CD1c-positive myeloid dendritic cell (primary cell): ENCODE measurements at regions not wholly inside any gene's neighbourhood (a gene's known extent, or its start where the extent isn't known, plus 50 kb on each side); places are given as distances from the start of the nearest gene placed in this dataset.

Experiments
- DNase-seq: peaks from one replicate; pipeline ENCODE4 v3.0.0-alpha.2; 2016; ENCODE audit errors: extremely low spot score

DNA sequence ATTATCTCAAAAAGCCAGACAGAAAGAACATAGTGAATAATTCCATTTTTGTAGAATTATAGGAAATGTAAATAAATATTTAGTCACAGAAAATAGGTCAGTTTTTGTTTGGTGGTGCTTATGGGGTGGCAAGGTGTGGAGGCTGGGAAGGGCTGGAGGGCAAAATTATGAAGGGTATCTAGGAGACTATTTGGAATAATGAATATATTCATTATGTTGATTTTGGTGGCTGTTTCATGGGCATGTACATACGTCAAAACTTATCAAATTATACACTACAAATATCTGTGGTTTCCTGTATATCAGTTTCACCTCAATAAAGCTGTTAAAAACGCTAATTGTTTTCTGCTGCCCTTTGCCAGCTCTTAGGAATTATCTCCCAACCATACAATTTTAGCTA lies 298.7 kb upstream of the GOLIM4 start:
- DNase-seq = no peak

DNA sequence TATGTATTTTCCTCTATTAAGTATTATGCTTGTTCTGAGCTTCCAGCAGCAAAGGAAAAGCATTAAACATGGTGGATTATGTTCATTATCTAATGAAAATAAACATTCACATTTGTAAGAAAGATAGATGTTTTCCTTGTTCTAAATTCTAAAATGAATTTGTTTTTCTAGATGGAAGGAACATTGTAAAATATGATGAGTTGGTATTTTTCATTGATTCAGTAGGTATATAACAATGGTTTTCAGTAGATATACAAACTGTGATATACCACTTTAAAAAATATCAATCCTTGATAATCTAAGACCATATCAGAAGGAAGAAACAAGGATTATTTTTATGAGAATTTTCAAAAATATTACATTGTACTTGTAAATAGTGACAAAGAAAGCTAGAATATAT lies 290.6 kb upstream of the GOLIM4 start:
- DNase-seq = no peak

GRCh38 chr3:168384990-168385389 lies 289.3 kb upstream of the GOLIM4 start:
- no peak for DNase-seq

DNA sequence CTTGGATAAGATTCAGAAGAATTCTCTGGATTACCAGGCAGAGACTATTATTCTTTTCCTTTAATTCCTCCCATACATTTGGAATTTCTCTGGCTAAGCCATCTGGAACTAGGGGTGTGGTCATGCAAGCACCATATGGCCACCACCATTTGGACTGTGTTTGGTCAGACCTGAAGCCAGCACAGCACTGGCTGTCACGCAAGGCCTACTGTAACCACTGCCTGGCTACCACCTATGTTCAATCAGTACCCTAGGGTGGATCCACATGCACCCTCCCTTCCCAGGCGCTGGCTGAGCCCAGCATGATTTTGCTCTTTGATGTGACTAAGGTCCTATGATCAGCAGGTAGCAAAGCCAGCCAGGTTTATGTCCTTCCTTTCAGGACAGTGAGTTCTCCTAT lies 287.8 kb upstream of the GOLIM4 start:
- DNase-seq = no peak

DNA sequence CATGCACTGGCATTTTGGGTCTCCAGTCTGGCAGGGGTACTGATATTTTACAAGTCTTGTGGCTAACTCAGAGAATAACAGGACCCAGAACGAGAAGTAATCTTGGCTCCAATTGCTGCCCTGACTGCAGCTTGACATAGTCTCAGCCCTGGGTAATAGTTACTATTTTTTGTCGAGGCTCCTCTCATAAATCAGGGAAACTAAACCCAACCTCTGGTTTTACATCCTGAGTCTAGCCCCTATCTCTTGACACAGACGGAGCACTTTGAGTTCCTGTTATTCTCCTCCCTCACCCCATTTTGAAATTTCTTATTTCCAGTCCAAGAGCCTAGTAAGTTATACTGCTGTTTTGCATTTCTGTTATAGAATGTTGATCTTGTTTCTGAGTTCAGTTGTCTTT lies 276.1 kb upstream of the GOLIM4 start:
- no peak for DNase-seq

DNA sequence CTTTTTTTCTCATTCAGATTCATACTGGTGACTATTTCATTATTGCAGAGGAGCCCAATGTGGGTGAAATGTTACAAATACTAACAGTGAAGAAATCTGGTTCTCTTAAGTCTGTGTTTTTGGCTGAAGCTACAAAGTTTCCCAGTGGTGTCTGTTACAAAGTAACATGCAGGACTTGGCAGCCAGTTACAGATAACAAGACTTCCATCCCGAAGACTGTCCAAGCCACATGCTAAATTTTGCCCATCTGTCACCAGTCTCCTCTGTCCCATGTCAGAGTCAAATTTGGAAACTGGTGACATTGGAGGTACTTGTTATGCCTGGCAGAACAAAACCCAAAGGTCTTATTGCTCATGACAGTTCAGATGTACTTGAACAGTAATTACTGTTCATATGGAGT lies 269.2 kb upstream of the GOLIM4 start:
- DNase-seq = no peak

DNA sequence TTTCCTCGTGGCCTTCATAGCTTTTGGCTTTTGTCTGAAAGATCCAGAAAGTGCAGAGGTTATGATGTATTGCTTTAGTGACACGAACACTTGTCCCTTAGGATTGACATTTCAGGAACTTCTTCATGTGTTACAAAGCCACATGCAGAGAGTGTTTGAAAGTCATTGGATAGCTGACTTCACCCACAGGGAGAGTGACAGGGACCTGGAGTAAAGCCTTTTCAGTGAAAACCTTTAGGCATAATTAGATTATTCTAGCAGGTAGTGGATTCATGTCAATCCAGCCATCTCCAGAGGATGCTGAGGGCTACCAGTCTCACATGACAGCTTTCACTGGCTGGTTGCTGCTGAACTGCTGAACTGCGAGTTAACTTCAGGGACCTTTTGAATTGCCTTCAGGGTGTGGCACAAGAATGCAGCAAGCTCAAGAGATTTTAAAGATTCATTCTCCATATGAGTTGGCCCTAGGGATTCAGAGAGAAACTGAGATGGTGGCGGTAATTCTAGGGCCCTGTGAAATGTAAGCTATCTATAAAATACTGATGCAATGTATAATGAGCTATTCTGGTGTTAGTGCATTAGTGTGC lies 267.0 kb upstream of the GOLIM4 start:
- no peak for DNase-seq

- no peak for DNase-seq
These were observed 266.4 kb upstream of the GOLIM4 start for GRCh38 chr3:168362156-168362555.

DNA sequence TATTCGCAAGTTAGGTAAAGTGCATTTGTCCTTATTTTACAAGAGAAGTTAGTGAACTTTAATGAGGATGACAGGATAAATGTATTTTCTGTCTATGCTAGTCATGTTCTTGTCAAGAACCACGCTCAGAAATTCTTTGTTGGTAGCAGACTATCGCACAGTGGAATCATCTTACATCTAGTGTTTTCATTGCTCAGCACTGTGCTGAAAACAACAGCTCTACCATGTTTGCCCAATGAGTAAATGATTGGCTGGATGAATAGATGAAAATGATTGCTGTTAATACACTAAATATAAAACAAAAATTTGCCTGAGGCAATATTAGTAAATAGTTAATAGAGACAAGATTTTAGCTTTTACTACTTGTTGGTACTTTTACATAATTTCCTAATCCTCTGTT lies 265.3 kb upstream of the GOLIM4 start:
- DNase-seq = no peak

DNA sequence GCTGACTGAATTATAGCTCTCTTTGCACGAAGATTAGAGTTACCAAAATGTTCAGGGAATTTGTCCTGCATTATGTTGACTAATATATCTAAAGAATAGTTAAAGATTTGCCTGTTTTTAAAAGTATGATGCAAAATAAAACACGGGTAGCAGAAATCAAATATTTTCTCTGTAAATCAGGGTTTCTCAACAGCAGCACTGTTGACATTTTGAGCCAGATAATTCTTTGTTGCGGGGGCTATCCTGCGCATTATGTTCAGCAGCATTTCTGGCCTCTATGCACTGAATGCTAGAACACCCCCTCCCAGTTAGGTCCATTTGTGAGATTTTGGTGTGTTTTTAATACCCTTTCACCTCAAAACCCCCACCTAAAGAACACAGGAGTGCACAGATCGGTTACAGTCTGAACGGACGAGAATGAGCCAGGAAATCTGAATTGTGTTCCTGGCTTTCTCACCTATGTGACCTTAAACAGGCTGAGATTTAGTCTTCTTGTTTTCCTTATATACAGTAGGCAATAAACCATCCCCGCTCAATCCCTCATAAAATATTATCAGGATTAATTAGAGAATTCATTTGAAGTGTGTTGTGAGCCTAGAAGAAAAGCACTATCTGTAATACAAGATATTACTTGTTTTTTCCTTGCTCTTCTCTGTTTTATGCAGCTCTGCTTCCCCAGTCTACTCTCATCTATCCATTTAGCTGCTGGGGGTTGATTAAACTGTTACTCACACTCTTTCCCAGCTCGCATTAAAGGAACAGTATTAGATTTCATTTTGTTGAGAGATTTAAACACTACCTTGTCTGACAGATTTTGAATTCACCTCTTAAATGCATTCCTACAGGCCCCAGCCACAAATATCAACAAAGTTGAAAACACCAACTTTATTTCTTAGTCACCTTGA lies 247.5 kb upstream of the GOLIM4 start:
- DNase-seq = no peak

DNA sequence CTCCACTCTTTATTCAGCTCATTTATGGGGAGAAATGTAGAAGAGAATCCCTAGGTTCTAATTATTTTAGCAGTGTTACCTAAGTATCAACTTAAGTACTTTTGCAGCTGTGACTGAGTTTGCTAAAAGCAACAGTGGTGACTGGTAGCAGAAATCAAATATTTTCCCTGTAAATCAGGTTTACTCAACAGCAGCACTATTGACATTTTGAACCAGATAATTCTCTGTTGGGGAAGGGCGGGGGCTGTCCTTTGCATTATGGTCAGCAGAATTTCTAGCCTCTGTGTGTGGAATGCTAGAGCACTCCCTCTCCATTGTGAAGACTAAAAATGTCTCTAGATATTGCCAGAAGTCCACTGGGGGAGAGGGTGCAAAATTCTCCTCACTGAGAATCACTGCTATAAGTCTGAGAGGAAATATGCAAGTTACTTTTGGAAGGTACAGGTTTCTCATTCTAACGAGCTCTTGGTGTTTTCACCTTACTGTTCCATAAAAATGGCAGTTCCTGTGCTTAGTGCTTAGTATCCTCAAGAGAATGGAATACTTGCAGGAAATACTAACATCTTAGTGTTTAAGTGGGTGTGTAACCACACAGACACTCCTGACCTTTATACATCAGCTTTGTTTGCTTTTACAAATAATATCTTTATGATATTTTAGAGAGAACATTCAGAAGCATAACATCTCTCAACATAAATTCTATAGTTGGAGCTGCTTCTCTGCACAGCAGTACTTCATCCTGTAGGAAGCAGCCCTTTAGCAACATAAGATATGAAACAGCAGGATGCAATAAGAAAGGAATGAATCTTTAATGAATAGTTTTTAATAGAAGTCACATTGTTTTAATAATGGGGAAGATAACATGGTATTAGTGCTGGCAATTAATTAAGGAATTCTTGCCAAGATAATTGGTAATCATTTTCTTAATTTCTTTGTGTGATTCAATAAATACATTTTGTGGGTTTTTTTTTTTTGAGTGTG lies 246.5 kb upstream of the GOLIM4 start:
- no peak for DNase-seq

DNA sequence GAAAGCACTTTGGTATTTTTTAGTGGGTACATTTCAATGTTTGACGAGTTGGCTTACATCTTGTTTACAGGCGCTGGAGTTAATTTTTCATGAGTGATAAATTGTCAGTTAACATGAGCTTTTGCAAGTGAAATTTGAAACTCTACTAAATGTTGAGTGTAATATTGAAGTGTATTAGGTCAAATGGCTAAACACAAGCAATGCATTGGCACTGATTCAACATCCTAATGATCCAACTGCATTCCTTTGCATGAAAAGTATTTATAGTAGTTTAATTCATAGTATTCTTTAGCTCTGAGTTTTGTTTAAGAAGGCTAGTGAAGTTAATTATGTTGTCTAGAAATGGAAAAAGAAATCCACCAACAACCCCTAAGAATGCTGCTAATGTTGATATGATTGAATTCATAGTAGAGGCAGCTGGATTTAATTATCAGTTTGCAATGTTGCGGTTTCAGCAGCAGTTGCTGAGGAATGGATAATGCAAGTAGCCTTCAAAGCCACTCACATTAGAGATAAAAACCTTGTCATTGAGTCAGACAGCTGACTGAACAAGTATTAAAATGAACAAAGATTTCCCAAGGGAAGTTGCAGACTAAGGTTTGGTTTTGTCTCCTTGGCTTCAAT lies 245.6 kb upstream of the GOLIM4 start:
- no peak for DNase-seq

- no peak for DNase-seq
These were observed 242.4 kb upstream of the GOLIM4 start for GRCh38 chr3:168338161-168338560.

GRCh38 chr3:168336276-168336675 lies 240.6 kb upstream of the GOLIM4 start:
- no peak for DNase-seq

GRCh38 chr3:168333410-168333935 lies 237.7 kb upstream of the GOLIM4 start:
- no peak for DNase-seq

- no peak for DNase-seq
These were observed 236.0 kb upstream of the GOLIM4 start for GRCh38 chr3:168331756-168332155.

DNA sequence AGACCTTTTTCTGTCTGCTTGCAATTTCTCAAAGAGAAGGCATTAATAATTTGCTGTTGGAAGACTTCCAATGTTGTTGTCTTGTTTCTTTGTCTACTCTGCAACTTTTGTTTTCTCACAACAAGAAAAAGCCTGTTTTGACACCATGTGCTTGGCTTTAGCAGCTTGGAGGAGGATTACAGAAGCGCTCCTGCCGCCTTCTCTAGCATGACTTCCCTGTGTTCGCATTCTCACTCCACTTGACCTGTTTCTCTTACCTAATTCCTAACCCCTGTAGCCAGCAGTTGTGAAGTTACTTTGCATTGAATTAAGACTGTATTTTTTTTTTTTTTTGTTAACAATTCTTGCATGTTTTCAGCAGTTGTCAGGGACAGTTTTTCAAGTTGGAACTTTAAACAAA lies 235.3 kb upstream of the GOLIM4 start:
- DNase-seq = no peak

DNA sequence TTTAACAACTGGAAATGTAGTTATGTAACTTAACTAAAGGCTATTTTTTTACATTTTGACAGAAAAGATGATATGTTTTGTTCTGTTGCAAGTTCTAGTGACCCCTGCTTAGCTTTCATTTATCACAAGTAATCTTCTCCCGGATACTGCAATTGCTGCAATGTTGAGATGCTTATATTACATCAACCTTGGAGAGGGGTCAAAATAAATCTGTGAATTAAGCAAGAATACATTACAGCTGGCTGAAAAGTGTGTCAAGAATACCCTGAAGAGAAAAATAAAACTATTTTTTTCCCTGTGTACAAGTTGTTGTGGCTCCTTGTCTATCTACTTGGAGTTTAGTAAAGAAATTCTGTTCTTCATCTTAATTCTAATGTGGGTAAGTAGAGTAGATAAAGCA lies 232.1 kb upstream of the GOLIM4 start:
- no peak for DNase-seq

GRCh38 chr3:168325684-168326083 lies 230.0 kb upstream of the GOLIM4 start:
- no peak for DNase-seq

DNA sequence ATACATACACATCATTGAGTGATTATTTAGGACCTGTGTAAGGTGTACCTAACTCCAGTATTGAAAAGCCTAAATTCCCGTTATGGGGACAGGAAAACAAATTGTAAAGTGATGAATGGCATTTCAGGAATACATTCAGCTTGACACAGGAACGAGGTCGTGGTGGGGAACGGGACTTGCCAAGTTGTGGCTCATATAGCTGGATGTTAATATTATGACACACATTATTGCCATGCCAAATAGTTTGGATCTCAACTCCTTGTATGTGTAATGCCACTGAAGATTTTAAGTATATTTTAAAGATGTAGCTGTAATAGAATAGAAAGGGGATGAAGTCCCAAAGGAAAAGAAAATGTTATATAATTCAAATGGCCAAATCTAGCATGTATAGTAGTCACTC lies 227.2 kb upstream of the GOLIM4 start:
- DNase-seq = no peak

GRCh38 chr3:168314166-168314565 lies 218.4 kb upstream of the GOLIM4 start:
- DNase-seq = no peak

DNA sequence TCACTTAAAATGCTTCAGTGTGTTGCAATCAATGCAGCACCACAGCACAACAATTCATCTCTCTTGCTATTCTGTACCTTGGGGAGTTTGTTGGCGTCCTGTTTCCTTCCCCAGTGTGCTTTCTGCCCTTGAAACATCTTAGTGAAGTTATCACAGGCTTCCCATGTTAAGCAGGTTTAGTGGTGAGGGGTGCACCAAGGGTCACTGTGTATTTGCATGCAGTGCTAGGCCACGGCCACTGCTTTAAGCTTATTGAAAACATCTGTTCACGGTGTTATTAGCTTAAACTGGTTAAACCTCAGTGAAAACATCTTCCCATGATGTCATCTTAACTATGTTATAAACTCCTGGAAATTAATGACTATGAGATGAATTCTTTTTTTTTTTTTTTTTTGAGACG lies 217.3 kb upstream of the GOLIM4 start:
- DNase-seq = no peak
